Osteoblast (primary cell): ENCODE measurements at regions not wholly inside any gene's neighbourhood (a gene's known extent, or its start where the extent isn't known, plus 50 kb on each side); places are given as distances from the start of the nearest gene placed in this dataset.

Source experiments
- DNase-seq: peaks from one replicate; pipeline ENCODE4 v3.0.0; 2011; ENCODE audit warnings: low spot score, mixed read lengths; ENCODE audit not compliant: insufficient read length; ENCODE audit errors: missing footprints
- H2AFZ ChIP-seq: 2 replicates; pipeline ENCODE4 v1.6.0; 2011; ENCODE audit warnings: mild to moderate bottlenecking, low read length
- H3K27ac ChIP-seq: 2 replicates; pipeline ENCODE4 v1.5.1; 2011; ENCODE audit warnings: mild to moderate bottlenecking, low read depth, low read length, moderate library complexity
- H3K27me3 ChIP-seq: 2 replicates; pipeline ENCODE4 v1.6.0; 2012; ENCODE audit warnings: mild to moderate bottlenecking, control low read depth, inconsistent platforms, low read length, moderate library complexity; ENCODE audit not compliant: insufficient read depth
- H3K36me3 ChIP-seq: 2 replicates; pipeline ENCODE4 v1.5.1; 2011; ENCODE audit warnings: mild to moderate bottlenecking, low read length, control low read depth, moderate library complexity; ENCODE audit not compliant: insufficient read depth
- H3K4me1 ChIP-seq: 2 replicates; pipeline ENCODE4 v1.5.1; 2011; ENCODE audit warnings: mild to moderate bottlenecking, low read length, control low read depth, moderate library complexity; ENCODE audit not compliant: insufficient read depth
- H3K4me2 ChIP-seq: 2 replicates; pipeline ENCODE4 v1.6.0; 2011; ENCODE audit warnings: mild to moderate bottlenecking, low read length; ENCODE audit not compliant: insufficient read depth
- H3K4me3 ChIP-seq: fragments of 200-600 bp; sonication (generic); 3 replicates; pipeline ENCODE4 v1.5.1; 2012; ENCODE audit warnings: mild to moderate bottlenecking, low read length, inconsistent platforms; ENCODE audit not compliant: insufficient read depth
- H3K79me2 ChIP-seq: 2 replicates; pipeline ENCODE4 v1.6.0; 2012; ENCODE audit warnings: mild to moderate bottlenecking, low read length, control low read depth, inconsistent platforms; ENCODE audit not compliant: insufficient read depth
- H3K9me3 ChIP-seq: 2 replicates; pipeline ENCODE4 v1.5.1; 2011; ENCODE audit warnings: low read depth, low read length, control low read depth
- H4K20me1 ChIP-seq: 2 replicates; pipeline ENCODE4 v1.6.0; 2012; ENCODE audit warnings: mild to moderate bottlenecking, low read length, control low read depth; ENCODE audit not compliant: insufficient read depth
- TF ChIP-seq, protein P1 (sequence below): IDR thresholded peaks from 2 replicates; pipeline ENCODE4 v1.5.1; 2011; ENCODE audit warnings: mild to moderate bottlenecking, low read depth, low read length, moderate library complexity; ENCODE audit errors: extremely low read depth

DNA sequence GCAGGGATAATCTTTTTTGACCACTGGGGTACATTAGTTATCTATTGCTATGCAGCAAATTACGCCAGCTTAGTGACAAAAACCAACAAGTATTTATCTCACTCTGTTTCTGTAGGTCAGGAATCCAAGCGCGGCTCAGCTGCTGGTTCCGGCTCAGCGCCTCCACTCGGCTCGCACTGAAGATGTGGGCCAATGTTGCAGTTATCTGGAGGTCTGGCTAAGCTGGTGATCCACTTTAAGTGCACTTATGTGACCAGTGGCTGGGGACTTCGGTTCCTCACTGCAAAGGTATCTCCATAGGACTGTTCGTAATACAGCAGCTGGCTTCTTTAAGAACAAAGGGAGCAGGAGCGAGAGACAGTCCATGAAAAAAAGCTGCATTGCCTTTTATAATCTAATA is 591.9 kb downstream of the TMEM182 start:
- Histone ChIP-seq H3K9me3 (no peaks in the 10 kb centered on the region), H3K4me1 (no peaks in the 10 kb centered on the region), H4K20me1 (no peaks in the 10 kb centered on the region), H3K36me3 (no peaks in the 10 kb centered on the region), H3K27me3 (no peaks in the 10 kb centered on the region), H3K79me2 (no peaks in the 10 kb centered on the region), H2AFZ (no peak overlapping the region), H3K4me3 (no peak overlapping the region), H3K4me2 (no peak overlapping the region), H3K27ac (no peak overlapping the region)
- TF ChIP-seq, protein P1, sequence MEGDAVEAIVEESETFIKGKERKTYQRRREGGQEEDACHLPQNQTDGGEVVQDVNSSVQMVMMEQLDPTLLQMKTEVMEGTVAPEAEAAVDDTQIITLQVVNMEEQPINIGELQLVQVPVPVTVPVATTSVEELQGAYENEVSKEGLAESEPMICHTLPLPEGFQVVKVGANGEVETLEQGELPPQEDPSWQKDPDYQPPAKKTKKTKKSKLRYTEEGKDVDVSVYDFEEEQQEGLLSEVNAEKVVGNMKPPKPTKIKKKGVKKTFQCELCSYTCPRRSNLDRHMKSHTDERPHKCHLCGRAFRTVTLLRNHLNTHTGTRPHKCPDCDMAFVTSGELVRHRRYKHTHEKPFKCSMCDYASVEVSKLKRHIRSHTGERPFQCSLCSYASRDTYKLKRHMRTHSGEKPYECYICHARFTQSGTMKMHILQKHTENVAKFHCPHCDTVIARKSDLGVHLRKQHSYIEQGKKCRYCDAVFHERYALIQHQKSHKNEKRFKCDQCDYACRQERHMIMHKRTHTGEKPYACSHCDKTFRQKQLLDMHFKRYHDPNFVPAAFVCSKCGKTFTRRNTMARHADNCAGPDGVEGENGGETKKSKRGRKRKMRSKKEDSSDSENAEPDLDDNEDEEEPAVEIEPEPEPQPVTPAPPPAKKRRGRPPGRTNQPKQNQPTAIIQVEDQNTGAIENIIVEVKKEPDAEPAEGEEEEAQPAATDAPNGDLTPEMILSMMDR, result no peak
- DNase-seq, result no peak

DNA sequence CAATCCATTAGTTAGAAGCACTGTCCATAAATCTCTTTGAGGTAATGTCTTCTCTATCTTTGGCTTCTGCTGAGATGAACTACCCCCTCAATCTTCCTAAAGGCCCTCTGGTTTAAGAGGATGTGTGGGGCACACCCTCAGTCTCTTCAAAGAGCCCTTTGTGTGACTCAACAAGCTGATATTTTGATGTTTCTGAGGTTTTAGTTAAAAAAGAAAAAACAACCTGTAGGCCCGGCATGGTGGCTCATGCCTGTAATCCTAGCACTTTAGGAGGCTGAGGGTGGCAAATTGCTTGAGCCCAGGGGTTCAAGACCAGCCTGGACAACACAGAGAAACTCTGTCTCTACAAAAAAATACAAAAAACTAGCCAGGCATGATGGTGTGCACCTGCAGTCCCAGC is 593.5 kb downstream of the TMEM182 start:
- Histone ChIP-seq H3K4me3 (no peak overlapping the region), H2AFZ (no peak overlapping the region), H3K27me3 (no peaks in the 10 kb centered on the region), H3K27ac (no peak overlapping the region), H4K20me1 (no peaks in the 10 kb centered on the region), H3K4me2 (no peak overlapping the region), H3K79me2 (no peaks in the 10 kb centered on the region), H3K4me1 (no peaks in the 10 kb centered on the region), H3K9me3 (no peaks in the 10 kb centered on the region), H3K36me3 (no peaks in the 10 kb centered on the region)
- TF ChIP-seq, protein P1, result no peak
- no peak for DNase-seq

DNA sequence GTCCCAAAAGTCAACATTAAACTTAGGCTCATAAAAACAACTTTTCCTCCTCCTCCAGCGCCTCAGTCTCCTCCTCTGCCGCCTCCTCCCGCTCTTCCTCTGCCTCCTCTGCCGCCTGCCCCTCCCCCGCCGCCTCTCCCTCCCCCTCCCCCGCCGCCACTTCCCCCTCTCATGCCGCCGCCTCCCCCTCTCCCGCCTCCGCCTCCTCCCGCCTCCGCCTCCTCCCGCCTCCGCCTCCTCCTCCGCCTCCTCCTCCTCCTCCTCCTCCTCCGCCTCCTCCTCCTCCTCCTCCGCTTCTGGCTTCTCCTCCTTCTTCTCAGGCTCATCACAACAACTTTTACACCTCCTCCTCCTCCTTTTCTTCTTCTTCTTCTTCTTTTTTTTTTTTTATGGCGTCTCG is 599.9 kb downstream of the TMEM182 start:
- TF ChIP-seq, protein P1, result no peak
- no peaks in the 10 kb centered on the region for H3K9me3 ChIP-seq
- no peak for DNase-seq
- no peak overlapping the region for H2AFZ ChIP-seq
- no peaks in the 10 kb centered on the region for H4K20me1 ChIP-seq
- H3K79me2 ChIP-seq, result no peaks in the 10 kb centered on the region
- no peaks in the 10 kb centered on the region for H3K4me1 ChIP-seq
- H3K27ac ChIP-seq, result no peak overlapping the region
- no peak overlapping the region for H3K4me2 ChIP-seq
- no peaks in the 10 kb centered on the region for H3K27me3 ChIP-seq
- no peak overlapping the region for H3K4me3 ChIP-seq
- H3K36me3 ChIP-seq, result no peaks in the 10 kb centered on the region

DNA sequence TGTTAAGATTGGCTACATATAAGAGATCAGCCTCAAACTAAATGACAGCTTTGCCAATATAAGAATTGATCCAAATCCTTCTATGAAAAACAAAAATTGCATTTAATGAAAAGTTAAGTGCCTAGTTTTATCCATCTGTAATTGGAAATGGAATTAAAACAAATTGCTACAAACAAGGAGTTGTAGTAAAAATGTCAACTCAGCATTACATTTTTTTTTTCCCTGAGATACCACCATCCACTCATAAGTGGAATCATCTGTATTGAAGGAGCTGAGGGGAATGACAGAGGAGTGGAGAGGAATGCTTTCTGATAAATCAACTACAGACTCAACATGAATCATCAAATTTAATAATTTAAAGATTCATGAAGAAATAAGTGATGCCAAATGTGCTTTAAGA is 601.8 kb downstream of the TMEM182 start:
- H3K27ac ChIP-seq, result no peak overlapping the region
- no peak for DNase-seq

More for the DNA sequence above, 601.8 kb downstream of the TMEM182 start:
- Histone ChIP-seq H3K4me3 (no peak overlapping the region), H2AFZ (no peak overlapping the region), H3K79me2 (no peaks in the 10 kb centered on the region), H3K27me3 (no peaks in the 10 kb centered on the region), H3K36me3 (no peaks in the 10 kb centered on the region), H3K4me2 (no peak overlapping the region), H4K20me1 (no peaks in the 10 kb centered on the region), H3K9me3 (peaks cover 2% of the 10 kb centered on the region), H3K4me1 (no peaks in the 10 kb centered on the region)
- TF ChIP-seq, protein P1, result no peak
